BJ (cell line): ENCODE measurements at regions not wholly inside any gene's neighbourhood (a gene's known extent, or its start where the extent isn't known, plus 50 kb on each side); places are given as distances from the start of the nearest gene placed in this dataset.
A peak's percentile ranks its signal among the peaks of the same experiment; 100 is the strongest.

Experiments
- CTCF ChIA-PET: fragments of 350-600 bp; formaldehyde crosslinking; extraction: SDS; loops from one replicate; lab custom pipeline; 2021; ENCODE audit warnings: antibody characterized with exemption, inconsistent platforms; lab: Yijun Ruan, JAX
- POLR2A ChIA-PET: fragments of 300-600 bp; sonication (Branson Sonifier 250); formaldehyde crosslinking; extraction: SDS; loops from one replicate; lab custom pipeline; 2021; ENCODE audit warnings: antibody characterized with exemption; lab: Charles Lee
- DNase-seq: peaks from one replicate; pipeline ENCODE4 v3.0.0-alpha.2; 2011; ENCODE audit warnings: low read depth
- H3K27me3 ChIP-seq: 2 replicates; pipeline ENCODE4 v1.6.0; 2011; ENCODE audit warnings: low read length; ENCODE audit not compliant: control insufficient read depth, insufficient read depth
- H3K36me3 ChIP-seq: 2 replicates; pipeline ENCODE4 v1.5.1; 2011; ENCODE audit warnings: low read length; ENCODE audit not compliant: control insufficient read depth, insufficient read depth
- H3K4me3 ChIP-seq: 2 replicates; pipeline ENCODE4 v1.5.1; 2011; ENCODE audit warnings: low read depth, mild to moderate bottlenecking, control low read depth, low read length
- CTCF ChIP-seq: IDR thresholded peaks from 2 replicates; pipeline ENCODE4 v1.5.1; 2011; ENCODE audit warnings: low read depth, mild to moderate bottlenecking, control low read depth, inconsistent platforms, low read length, moderate library complexity; ENCODE audit not compliant: insufficient read depth

- ChIA-PET POLR2A (no interaction called here), CTCF (no interaction called here)
- DNase-seq, result no peak
- no peak for TF ChIP-seq CTCF
- no peaks in the 10 kb centered on the region for H3K36me3 ChIP-seq
- H3K27me3 ChIP-seq, result no peaks in the 10 kb centered on the region
- no peak overlapping the region for H3K4me3 ChIP-seq
Observed at GRCh38 chr12:30462249-30462648, 233.4 kb downstream of the IPO8 start.

GRCh38 chr12:30461026-30461615 lies 234.5 kb downstream of the IPO8 start:
- DNase-seq, result no peak
- no peak for TF ChIP-seq CTCF
- H3K27me3 ChIP-seq, result no peaks in the 10 kb centered on the region
- no peak overlapping the region for H3K4me3 ChIP-seq
- no peaks in the 10 kb centered on the region for H3K36me3 ChIP-seq
- ChIA-PET CTCF (no interaction called here), POLR2A (no interaction called here)

GRCh38 chr12:30458453-30458852 lies 237.2 kb downstream of the IPO8 start:
- ChIA-PET POLR2A (no interaction called here), CTCF (no interaction called here)
- H3K36me3 ChIP-seq, result no peaks in the 10 kb centered on the region
- TF ChIP-seq CTCF, result no peak
- no peak for DNase-seq
- no peaks in the 10 kb centered on the region for H3K27me3 ChIP-seq
- H3K4me3 ChIP-seq, result no peak overlapping the region

- H3K4me3 ChIP-seq, result no peak overlapping the region
- peak; percentile 18; the same call in 1 of the 2 replicates for TF ChIP-seq CTCF
- ChIA-PET POLR2A (interaction anchor here (0.6 kb wide), 1 partner anchor 296 kb away, joined by 3 read pairs; no protein-coding TSS in a partner anchor), CTCF (no interaction called here)
- peak; percentile 0 for DNase-seq
- H3K27me3 ChIP-seq, result no peaks in the 10 kb centered on the region
- no peaks in the 10 kb centered on the region for H3K36me3 ChIP-seq
Observed at GRCh38 chr12:30457621-30458289, 237.9 kb downstream of the IPO8 start.

GRCh38 chr12:30450872-30451271 lies 244.8 kb downstream of the IPO8 start:
- Histone ChIP-seq H3K27me3 (no peaks in the 10 kb centered on the region), H3K36me3 (no peaks in the 10 kb centered on the region), H3K4me3 (no peak overlapping the region)
- no peak for TF ChIP-seq CTCF
- ChIA-PET POLR2A (no interaction called here), CTCF (no interaction called here)
- no peak for DNase-seq
